Esophagus squamous epithelium (tissue), 5 donors: ENCODE measurements at regions not wholly inside any gene's neighbourhood (a gene's known extent, or its start where the extent isn't known, plus 50 kb on each side); places are given as distances from the start of the nearest gene placed in this dataset.

ENCODE experiments used
- DNase-seq: peaks from one replicate; lab custom pipeline; 2025; lab: John Stamatoyannopoulos, UW
- H3K27ac ChIP-seq, 4 donors: fragments of 200-600 bp; sonication (generic); one replicate each; pipeline ENCODE4 v1.5.1; 2016 to 2019; ENCODE audit warnings: mild to moderate bottlenecking in 1 of 4
- H3K27me3 ChIP-seq, 4 donors: fragments of 200-600 bp; sonication (generic); 1 replicate in 3 of 4; 2 replicates in 1 of 4; pipeline versions ENCODE4 v1.5.1 to v1.6.0; 2017 to 2021; ENCODE audit warnings: antibody characterized with exemption in 1 of 4
- H3K36me3 ChIP-seq, 3 donors: fragments of 200-600 bp; sonication (generic); one replicate each; pipeline ENCODE4 v1.5.1; 2016 to 2019
- H3K4me1 ChIP-seq, 3 donors: fragments of 200-600 bp; sonication (generic); one replicate each; pipeline ENCODE4 v1.5.1; 2017 to 2019
- H3K4me3 ChIP-seq, 4 donors: fragments of 200-600 bp; sonication (generic); 1 replicate in 3 of 4; 2 replicates in 1 of 4; pipeline ENCODE4 v1.5.1; 2016 to 2019; ENCODE audit warnings: mild to moderate bottlenecking in 2 of 4, moderate library complexity in 1 of 4
- H3K9me3 ChIP-seq, 3 donors: fragments of 200-600 bp; sonication (generic); one replicate each; pipeline ENCODE4 v1.5.1; 2016 to 2019
- POLR2A ChIP-seq, 4 donors: fragments of 450-650 bp; IDR thresholded peaks; one replicate each; pipeline ENCODE4 v1.6.1; 2017; ENCODE audit warnings: antibody characterized with exemption in 4 of 4, mild to moderate bottlenecking in 4 of 4, moderate library complexity in 3 of 4
- WGBS, 2 donors: methylation state at CpG; one replicate each; pipeline ENCODE4 v1.1.5; 2018; 5-methylcytosine and 5-hydroxymethylcytosine counted together
- intact Hi-C: fragments of 100-400 bp; cut with DNase I; formaldehyde crosslinking; loops from one replicate; pipeline ENCODE4 v1.15.0; 2022
- TF ChIP-seq, protein P1 (sequence below), 6 experiments: fragments of 450-650 bp in 4 of 6; fragments of 200-600 bp in 2 of 6; sonication (generic) in 2 of 6; IDR thresholded peaks; one replicate each; pipeline ENCODE4 v1.5.1; 2016 to 2019; ENCODE audit warnings: antibody characterized with exemption in 6 of 6, mild to moderate bottlenecking in 4 of 6, moderate library complexity in 4 of 6
- donor health status: DM: yes; HTN: yes; CAD: no.

DNA sequence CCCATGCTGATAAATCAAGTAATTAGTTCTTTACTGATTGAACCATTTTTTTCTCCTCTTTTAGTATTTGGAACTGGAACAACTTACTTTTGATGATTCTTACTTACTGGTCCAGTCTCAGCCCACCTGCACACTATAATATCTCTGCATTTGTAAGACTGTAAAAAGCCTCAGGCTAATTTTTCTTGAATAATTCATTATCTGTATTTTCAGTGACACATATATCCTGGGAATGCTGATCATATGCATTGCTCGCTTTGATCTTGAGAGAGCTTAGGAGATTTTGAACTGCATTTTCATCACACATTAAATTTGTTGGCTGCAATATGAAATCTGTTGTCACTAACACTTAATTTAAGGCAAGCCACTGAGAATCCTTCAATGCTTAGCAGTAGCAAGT is 760.6 kb downstream of the EDEM1 start:
- Histone ChIP-seq H3K27ac (no peak overlapping the region), H3K36me3 (no peaks in the 10 kb centered on the region), H3K9me3 (no peaks in the 10 kb centered on the region), H3K4me3 (no peak overlapping the region), H3K27me3 (no peaks in the 10 kb centered on the region), H3K4me1 (no peaks in the 10 kb centered on the region)
- no peak for DNase-seq
- WGBS, 2 donors, result 82 to 86% methylated on average over 1 of the region's 1 CpG
- TF ChIP-seq, protein P1, sequence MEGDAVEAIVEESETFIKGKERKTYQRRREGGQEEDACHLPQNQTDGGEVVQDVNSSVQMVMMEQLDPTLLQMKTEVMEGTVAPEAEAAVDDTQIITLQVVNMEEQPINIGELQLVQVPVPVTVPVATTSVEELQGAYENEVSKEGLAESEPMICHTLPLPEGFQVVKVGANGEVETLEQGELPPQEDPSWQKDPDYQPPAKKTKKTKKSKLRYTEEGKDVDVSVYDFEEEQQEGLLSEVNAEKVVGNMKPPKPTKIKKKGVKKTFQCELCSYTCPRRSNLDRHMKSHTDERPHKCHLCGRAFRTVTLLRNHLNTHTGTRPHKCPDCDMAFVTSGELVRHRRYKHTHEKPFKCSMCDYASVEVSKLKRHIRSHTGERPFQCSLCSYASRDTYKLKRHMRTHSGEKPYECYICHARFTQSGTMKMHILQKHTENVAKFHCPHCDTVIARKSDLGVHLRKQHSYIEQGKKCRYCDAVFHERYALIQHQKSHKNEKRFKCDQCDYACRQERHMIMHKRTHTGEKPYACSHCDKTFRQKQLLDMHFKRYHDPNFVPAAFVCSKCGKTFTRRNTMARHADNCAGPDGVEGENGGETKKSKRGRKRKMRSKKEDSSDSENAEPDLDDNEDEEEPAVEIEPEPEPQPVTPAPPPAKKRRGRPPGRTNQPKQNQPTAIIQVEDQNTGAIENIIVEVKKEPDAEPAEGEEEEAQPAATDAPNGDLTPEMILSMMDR (IDR thresholded peaks at IDR 0.05), result no peak
- no peak for TF ChIP-seq POLR2A (IDR thresholded peaks at IDR 0.05)
- intact Hi-C loops, result no loop called here

DNA sequence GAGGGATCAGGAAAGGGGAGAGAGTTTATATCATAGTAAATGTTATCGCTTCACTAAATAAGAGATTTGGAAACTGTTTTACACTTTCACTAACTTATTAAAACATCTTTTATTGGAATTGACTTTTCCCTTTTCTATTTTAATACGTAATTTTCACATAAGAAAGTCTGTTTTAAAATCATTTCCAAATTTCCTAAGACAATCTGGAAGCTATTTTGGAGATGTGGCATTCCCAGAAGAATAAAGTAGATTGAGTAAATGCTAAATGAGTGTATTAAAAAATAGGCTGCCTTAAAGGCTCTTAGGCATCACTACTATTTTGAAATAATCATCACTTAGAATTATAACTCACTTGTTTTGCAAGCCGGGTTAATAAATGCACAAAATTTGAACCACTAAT is 763.5 kb downstream of the EDEM1 start:
- Histone ChIP-seq H3K9me3 (no peaks in the 10 kb centered on the region), H3K27me3 (no peaks in the 10 kb centered on the region), H3K4me3 (no peak overlapping the region), H3K27ac (no peak overlapping the region), H3K36me3 (no peaks in the 10 kb centered on the region), H3K4me1 (no peaks in the 10 kb centered on the region)
- WGBS, 2 donors, result 74 to 76% methylated on average over 3 of the region's 3 CpGs
- TF ChIP-seq, protein P1 (IDR thresholded peaks at IDR 0.05), result no peak
- no peak for TF ChIP-seq POLR2A (IDR thresholded peaks at IDR 0.05)
- no peak for DNase-seq
- intact Hi-C loops, result no loop called here

DNA sequence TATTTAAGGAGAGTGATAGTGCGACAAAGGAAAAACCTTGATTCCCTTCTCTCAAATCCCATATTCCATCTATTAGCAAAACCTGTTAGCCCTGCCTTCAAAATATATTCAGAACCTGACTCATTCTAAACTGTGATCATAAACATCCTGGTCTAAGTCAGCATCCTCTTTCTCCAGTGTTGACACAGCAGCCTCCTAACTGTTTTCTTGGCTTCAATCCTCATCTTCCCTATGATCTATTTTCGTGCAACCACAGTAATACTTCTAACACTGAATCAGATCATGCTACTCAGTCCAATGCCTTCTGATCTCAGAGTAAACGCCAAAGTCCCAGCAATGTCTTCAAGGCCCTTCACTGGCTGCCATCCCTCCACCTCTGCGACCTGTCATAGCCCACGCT is 785.1 kb downstream of the EDEM1 start:
- Histone ChIP-seq H3K27me3 (no peaks in the 10 kb centered on the region), H3K4me3 (no peak overlapping the region), H3K27ac (no peak overlapping the region), H3K4me1 (no peaks in the 10 kb centered on the region), H3K9me3 (no peaks in the 10 kb centered on the region), H3K36me3 (no peaks in the 10 kb centered on the region)
- intact Hi-C loops, result no loop called here
- WGBS, 2 donors, result 64 to 66% methylated on average over 5 of the region's 5 CpGs
- TF ChIP-seq, protein P1 (IDR thresholded peaks at IDR 0.05), result no peak
- no peak for TF ChIP-seq POLR2A (IDR thresholded peaks at IDR 0.05)
- no peak for DNase-seq

DNA sequence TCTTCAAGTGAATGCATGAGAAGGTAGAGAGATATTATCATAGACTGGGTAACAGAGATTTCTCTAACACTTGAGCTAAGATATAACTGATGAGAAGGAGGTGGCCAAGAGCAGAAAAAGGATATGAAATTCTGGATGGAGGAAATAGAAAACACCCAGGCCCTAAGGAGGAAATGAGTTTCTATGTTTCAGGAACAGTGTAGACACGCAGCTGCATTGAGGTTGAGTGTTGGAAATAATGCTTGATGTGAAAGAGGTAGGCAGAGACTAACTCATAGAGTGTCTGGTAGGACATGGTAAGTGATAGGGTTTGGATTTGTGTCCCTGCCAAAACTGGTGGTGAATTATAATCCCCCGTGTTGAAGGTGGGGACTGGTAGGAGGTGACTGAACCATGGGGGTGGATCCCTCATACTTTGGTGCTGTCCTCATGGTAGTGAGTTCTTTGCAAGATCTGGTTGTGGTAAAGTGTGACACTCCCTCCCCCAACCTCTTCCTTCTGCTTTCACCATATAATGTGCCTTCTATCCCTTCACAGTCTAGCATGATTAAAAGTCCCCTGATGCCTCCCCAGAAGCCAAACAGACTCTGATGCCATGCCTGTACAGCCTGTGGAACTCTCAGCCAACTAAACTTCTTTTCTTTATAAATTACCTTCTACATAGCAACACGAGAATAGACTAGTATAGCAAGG is 787.3 kb downstream of the EDEM1 start:
- intact Hi-C loops, result no loop called here
- Histone ChIP-seq H3K27me3 (no peaks in the 10 kb centered on the region), H3K9me3 (no peaks in the 10 kb centered on the region), H3K4me3 (no peak overlapping the region), H3K27ac (no peak overlapping the region), H3K36me3 (no peaks in the 10 kb centered on the region), H3K4me1 (no peaks in the 10 kb centered on the region)
- DNase-seq, result no peak
- 49 to 55% methylated on average over 3 of the region's 3 CpGs for WGBS, 2 donors
- TF ChIP-seq, protein P1 (IDR thresholded peaks at IDR 0.05), result no peak
- no peak for TF ChIP-seq POLR2A (IDR thresholded peaks at IDR 0.05)

DNA sequence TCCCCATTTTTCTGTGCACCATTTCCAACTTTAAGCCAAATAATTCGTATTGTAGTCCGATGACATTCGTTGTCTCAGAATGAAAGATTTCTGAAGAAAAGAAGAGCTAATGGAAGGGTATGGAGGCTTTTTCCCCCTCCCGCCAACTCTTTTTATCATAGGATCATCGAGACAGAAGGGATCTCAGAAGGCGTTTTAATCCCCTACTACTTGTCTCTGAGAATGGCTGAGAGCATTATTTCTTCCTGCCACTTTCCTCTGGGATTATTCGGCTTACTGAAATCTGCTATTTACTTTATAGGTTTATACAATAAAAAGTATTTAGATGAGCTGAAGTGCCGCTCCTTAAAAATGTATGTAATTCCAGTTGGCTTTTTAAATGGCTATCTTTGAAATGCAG is 789.8 kb downstream of the EDEM1 start:
- no peaks in the 10 kb centered on the region for H3K36me3 ChIP-seq
- no peaks in the 10 kb centered on the region for H3K4me1 ChIP-seq
- no peaks in the 10 kb centered on the region for H3K27me3 ChIP-seq
- TF ChIP-seq, protein P1 (IDR thresholded peaks at IDR 0.05), result no peak
- no peak for TF ChIP-seq POLR2A (IDR thresholded peaks at IDR 0.05)
- H3K9me3 ChIP-seq, result peaks cover 0 to 7% (median 0%) of the 10 kb centered on the region in 3 donors
- WGBS, 2 donors, result 54 to 75% methylated on average over 8 of the region's 8 CpGs
- no peak overlapping the region for H3K27ac ChIP-seq
- intact Hi-C loops, result no loop called here
- H3K4me3 ChIP-seq, result no peak overlapping the region
- DNase-seq, result no peak
